ENCODE measurements at regions not wholly inside any gene's neighbourhood (a gene's known extent, or its start where the extent isn't known, plus 50 kb on each side); places are given as distances from the start of the nearest gene placed in this dataset.

GRCh38 chr14:71287567-71287966 is 380.3 kb downstream of the PCNX1 start:
- TF ChIP-seq EZH2 (IDR thresholded peaks at IDR 0.05; ENCODE audit: borderline replicate concordance, low read length): no peak
- TF ChIP-seq, protein P1, sequence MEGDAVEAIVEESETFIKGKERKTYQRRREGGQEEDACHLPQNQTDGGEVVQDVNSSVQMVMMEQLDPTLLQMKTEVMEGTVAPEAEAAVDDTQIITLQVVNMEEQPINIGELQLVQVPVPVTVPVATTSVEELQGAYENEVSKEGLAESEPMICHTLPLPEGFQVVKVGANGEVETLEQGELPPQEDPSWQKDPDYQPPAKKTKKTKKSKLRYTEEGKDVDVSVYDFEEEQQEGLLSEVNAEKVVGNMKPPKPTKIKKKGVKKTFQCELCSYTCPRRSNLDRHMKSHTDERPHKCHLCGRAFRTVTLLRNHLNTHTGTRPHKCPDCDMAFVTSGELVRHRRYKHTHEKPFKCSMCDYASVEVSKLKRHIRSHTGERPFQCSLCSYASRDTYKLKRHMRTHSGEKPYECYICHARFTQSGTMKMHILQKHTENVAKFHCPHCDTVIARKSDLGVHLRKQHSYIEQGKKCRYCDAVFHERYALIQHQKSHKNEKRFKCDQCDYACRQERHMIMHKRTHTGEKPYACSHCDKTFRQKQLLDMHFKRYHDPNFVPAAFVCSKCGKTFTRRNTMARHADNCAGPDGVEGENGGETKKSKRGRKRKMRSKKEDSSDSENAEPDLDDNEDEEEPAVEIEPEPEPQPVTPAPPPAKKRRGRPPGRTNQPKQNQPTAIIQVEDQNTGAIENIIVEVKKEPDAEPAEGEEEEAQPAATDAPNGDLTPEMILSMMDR (IDR thresholded peaks at IDR 0.05; ENCODE audit: low read length): no peak

Data from OCI-LY1 (cell line).